ENCODE measurements at regions not wholly inside any gene's neighbourhood (a gene's known extent, or its start where the extent isn't known, plus 50 kb on each side); places are given as distances from the start of the nearest gene placed in this dataset.

DNA sequence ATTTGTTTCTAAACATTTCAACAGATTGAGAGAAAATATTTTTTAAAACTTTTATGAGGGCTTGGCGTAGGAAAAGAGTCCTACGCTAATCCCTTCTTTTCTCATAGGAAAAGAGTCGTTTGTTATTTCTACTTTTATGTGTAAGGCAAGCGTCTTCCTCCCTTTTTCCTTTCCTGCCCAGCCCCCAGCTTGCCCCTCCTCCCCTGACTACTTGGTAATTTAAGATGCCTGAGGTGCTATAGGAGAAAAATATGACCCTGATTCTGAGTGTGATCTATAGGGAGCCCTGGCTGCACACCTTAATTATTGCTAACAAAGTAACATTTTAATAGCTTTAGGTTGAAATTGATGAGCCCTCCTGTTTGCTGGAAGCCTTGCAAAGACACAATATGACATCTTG lies 373.6 kb downstream of the PBX1 start:
- no peak overlapping the region for H3K4me3 ChIP-seq (ENCODE audit: low read depth in 2 of 2, low read length in 1 of 2)
- H3K27ac ChIP-seq (ENCODE audit: low read depth in 2 of 2, low read length in 1 of 2): no peak overlapping the region
- no peaks in the 10 kb centered on the region for H3K9me3 ChIP-seq
- H3K4me2 ChIP-seq: no peak overlapping the region
- ChIA-PET POLR2A (no interaction called here), CTCF (no interaction called here)
- TF ChIP-seq TAF1 (IDR thresholded peaks at IDR 0.05; ENCODE audit: borderline replicate concordance, low read depth, low read length) (no peak), MEF2A (IDR thresholded peaks at IDR 0.05; ENCODE audit: borderline replicate concordance, low read depth) (no peak), YY1 (IDR thresholded peaks at IDR 0.05; ENCODE audit: low read depth) (no peak), FOXJ3 (CRISPR knock-in tag; IDR thresholded peaks at IDR 0.05) (no peak), RXRA (IDR thresholded peaks at IDR 0.05; ENCODE audit: borderline replicate concordance, low read depth) (no peak), EZH2phosphoT487 (IDR thresholded peaks at IDR 0.05; ENCODE audit: borderline replicate concordance, low read depth) (no peak), CHD2 (IDR thresholded peaks at IDR 0.05; ENCODE audit: low read length, partially characterized antibody) (no peak)
- TF ChIP-seq, protein P1, sequence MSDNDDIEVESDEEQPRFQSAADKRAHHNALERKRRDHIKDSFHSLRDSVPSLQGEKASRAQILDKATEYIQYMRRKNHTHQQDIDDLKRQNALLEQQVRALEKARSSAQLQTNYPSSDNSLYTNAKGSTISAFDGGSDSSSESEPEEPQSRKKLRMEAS (IDR thresholded peaks at IDR 0.05; ENCODE audit: low read depth): no peak
- no peaks in the 10 kb centered on the region for H3K79me2 ChIP-seq (ENCODE audit: insufficient read depth)
- H3K9me2 ChIP-seq: no peaks in the 10 kb centered on the region
- no peaks in the 10 kb centered on the region for H3K36me3 ChIP-seq (replicated peaks in 1 of 2; ENCODE audit: control insufficient read depth in 1 of 2, insufficient read depth in 2 of 2, low read length in 1 of 2)
- no peak overlapping the region for H3K9ac ChIP-seq
- H3K4me1 ChIP-seq (ENCODE audit: control insufficient read depth in 1 of 2, insufficient read depth in 2 of 2, low read depth in 1 of 2, low read length in 1 of 2): no peaks in the 10 kb centered on the region
- H3K27me3 ChIP-seq (ENCODE audit: insufficient read depth): no peaks in the 10 kb centered on the region; the same call in 1 of the 2 replicates
- no peak overlapping the region for H2AFZ ChIP-seq (ENCODE audit: low read depth)
- no peak for DNase-seq
- 31% methylated on average over 4 of the region's 4 CpGs for WGBS (ENCODE audit: low lambda C conversion rate)
- no peaks in the 10 kb centered on the region for H3F3A ChIP-seq (replicated peaks; ENCODE audit: insufficient read depth)
- no peaks in the 10 kb centered on the region for H4K20me1 ChIP-seq (ENCODE audit: insufficient read depth)

DNA sequence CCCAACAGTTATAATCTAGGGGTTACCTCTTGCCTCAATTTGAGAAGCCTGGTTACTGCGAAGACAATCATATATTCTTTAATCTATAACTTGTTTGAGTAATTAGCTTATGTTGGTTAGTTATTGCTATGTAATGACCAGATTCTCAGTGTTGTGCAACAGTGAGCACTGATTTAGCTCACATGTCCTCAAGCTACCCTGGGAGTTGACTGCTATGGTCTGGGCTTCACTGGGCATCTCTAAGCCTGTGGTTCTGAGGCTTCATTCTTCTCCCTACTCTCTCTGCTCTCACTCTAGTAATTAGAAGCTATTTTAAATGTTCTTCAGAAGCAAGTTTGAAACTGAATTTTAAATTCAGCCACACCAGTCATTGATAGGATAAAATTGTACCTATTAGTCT lies 371.8 kb downstream of the PBX1 start:
- Histone ChIP-seq H3K4me3 (ENCODE audit: low read depth in 2 of 2, low read length in 1 of 2) (no peak overlapping the region), H3K27me3 (ENCODE audit: insufficient read depth) (no peaks in the 10 kb centered on the region; the same call in 1 of the 2 replicates), H3K27ac (ENCODE audit: low read depth in 2 of 2, low read length in 1 of 2) (no peak overlapping the region), H3F3A (replicated peaks; ENCODE audit: insufficient read depth) (no peaks in the 10 kb centered on the region), H3K9me2 (no peaks in the 10 kb centered on the region), H3K79me2 (ENCODE audit: insufficient read depth) (no peaks in the 10 kb centered on the region), H3K9me3 (no peaks in the 10 kb centered on the region), H3K9ac (no peak overlapping the region), H3K4me2 (no peak overlapping the region), H4K20me1 (ENCODE audit: insufficient read depth) (no peaks in the 10 kb centered on the region), H2AFZ (ENCODE audit: low read depth) (no peak overlapping the region), H3K4me1 (ENCODE audit: control insufficient read depth in 1 of 2, insufficient read depth in 2 of 2, low read depth in 1 of 2, low read length in 1 of 2) (peaks cover 0 to 6% of the 10 kb centered on the region in 2 experiments; a peak in 1 of 4 replicates), H3K36me3 (replicated peaks in 1 of 2; ENCODE audit: control insufficient read depth in 1 of 2, insufficient read depth in 2 of 2, low read length in 1 of 2) (no peaks in the 10 kb centered on the region)
- ChIA-PET POLR2A (no interaction called here), CTCF (interaction anchor here (1.0 to 1.6 kb wide), 2 partner anchors 16 to 64 kb away, joined by 3 to 4 read pairs; no protein-coding TSS in a partner anchor)
- no peak for DNase-seq
- WGBS (ENCODE audit: low lambda C conversion rate): 0% methylated on average over 1 of the region's 1 CpG
- TF ChIP-seq, protein P2, sequence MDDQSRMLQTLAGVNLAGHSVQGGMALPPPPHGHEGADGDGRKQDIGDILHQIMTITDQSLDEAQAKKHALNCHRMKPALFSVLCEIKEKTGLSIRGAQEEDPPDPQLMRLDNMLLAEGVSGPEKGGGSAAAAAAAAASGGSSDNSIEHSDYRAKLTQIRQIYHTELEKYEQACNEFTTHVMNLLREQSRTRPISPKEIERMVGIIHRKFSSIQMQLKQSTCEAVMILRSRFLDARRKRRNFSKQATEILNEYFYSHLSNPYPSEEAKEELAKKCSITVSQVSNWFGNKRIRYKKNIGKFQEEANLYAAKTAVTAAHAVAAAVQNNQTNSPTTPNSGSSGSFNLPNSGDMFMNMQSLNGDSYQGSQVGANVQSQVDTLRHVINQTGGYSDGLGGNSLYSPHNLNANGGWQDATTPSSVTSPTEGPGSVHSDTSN (IDR thresholded peaks at IDR 0.05): no peak
- TF ChIP-seq RFX5 (IDR thresholded peaks at IDR 0.05; ENCODE audit: low read length) (no peak), GABPA (IDR thresholded peaks at IDR 0.05; ENCODE audit: low read depth) (no peak), TAF1 (IDR thresholded peaks at IDR 0.05; ENCODE audit: borderline replicate concordance, low read depth, low read length) (no peak), RCOR1 (IDR thresholded peaks at IDR 0.05; ENCODE audit: low read length) (no peak), NFIC (IDR thresholded peaks at IDR 0.05; ENCODE audit: borderline replicate concordance) (no peak), EZH2phosphoT487 (IDR thresholded peaks at IDR 0.05; ENCODE audit: borderline replicate concordance, low read depth) (no peak), JUND (IDR thresholded peaks at IDR 0.05) (no peak), TCF12 (IDR thresholded peaks at IDR 0.05) (no peak), MXI1 (IDR thresholded peaks at IDR 0.05; ENCODE audit: low read depth, low read length) (no peak), RXRA (IDR thresholded peaks at IDR 0.05; ENCODE audit: borderline replicate concordance, low read depth) (no peak), FOXM1 (IDR thresholded peaks at IDR 0.05; ENCODE audit: low read depth) (no peak), GATA2 (CRISPR knock-in tag; IDR thresholded peaks at IDR 0.05) (no peak), FOSL2 (IDR thresholded peaks at IDR 0.05; ENCODE audit: borderline replicate concordance, low read depth) (no peak), TEAD4 (IDR thresholded peaks at IDR 0.05; ENCODE audit: borderline replicate concordance, insufficient read depth) (no peak), RAD21 (IDR thresholded peaks at IDR 0.05; ENCODE audit: low read length) (no peak), POLR2AphosphoS5 (IDR thresholded peaks at IDR 0.05; ENCODE audit: low read depth, low read length) (no peak)
- TF ChIP-seq, protein P3, sequence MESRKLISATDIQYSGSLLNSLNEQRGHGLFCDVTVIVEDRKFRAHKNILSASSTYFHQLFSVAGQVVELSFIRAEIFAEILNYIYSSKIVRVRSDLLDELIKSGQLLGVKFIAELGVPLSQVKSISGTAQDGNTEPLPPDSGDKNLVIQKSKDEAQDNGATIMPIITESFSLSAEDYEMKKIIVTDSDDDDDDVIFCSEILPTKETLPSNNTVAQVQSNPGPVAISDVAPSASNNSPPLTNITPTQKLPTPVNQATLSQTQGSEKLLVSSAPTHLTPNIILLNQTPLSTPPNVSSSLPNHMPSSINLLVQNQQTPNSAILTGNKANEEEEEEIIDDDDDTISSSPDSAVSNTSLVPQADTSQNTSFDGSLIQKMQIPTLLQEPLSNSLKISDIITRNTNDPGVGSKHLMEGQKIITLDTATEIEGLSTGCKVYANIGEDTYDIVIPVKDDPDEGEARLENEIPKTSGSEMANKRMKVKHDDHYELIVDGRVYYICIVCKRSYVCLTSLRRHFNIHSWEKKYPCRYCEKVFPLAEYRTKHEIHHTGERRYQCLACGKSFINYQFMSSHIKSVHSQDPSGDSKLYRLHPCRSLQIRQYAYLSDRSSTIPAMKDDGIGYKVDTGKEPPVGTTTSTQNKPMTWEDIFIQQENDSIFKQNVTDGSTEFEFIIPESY (IDR thresholded peaks at IDR 0.05; ENCODE audit: borderline replicate concordance, low read depth): no peak
- TF ChIP-seq, protein P4, sequence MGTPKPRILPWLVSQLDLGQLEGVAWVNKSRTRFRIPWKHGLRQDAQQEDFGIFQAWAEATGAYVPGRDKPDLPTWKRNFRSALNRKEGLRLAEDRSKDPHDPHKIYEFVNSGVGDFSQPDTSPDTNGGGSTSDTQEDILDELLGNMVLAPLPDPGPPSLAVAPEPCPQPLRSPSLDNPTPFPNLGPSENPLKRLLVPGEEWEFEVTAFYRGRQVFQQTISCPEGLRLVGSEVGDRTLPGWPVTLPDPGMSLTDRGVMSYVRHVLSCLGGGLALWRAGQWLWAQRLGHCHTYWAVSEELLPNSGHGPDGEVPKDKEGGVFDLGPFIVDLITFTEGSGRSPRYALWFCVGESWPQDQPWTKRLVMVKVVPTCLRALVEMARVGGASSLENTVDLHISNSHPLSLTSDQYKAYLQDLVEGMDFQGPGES (IDR thresholded peaks at IDR 0.05; ENCODE audit: low read depth, low read length): no peak
